ENCODE measurements at regions not wholly inside any gene's neighbourhood (a gene's known extent, or its start where the extent isn't known, plus 50 kb on each side); places are given as distances from the start of the nearest gene placed in this dataset.

DNA sequence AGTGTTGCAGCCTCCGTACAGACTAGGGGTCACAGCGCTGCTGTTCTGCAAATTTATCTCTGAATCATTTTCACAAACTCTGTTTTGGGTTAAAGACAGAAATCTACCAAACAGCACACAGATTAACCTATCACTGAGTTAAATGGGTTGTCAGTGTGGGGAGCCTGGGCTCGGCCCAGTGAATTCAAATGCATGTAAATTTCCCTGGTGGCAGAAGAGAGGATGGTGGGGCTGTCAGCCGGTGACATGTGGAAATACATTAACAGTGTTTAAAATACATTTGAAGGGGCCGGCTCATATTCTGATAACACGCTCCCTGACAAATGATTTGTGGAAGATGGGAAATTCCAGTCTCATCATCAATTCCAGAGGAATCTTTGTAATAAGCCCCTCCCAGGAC, 309.6 kb upstream of the MKI67 start:
- no peaks in the 10 kb centered on the region for H3K4me1 ChIP-seq (ENCODE audit: insufficient read depth, poor library complexity, severe bottlenecking)
- no peaks in the 10 kb centered on the region for H3K36me3 ChIP-seq (ENCODE audit: low read depth)
- DNase-seq (ENCODE audit: low spot score) (no peak), ATAC-seq (ENCODE audit: low read depth) (no peak)
- H3K9me3 ChIP-seq (ENCODE audit: severe bottlenecking) = peaks cover 2% of the 10 kb centered on the region
- no peak overlapping the region for H3K27ac ChIP-seq (ENCODE audit: poor library complexity, severe bottlenecking)
- TF ChIP-seq CTCF (IDR thresholded peaks at IDR 0.05; ENCODE audit: poor library complexity, severe bottlenecking) = no peak
- H3K27me3 ChIP-seq (ENCODE audit: insufficient read depth, poor library complexity, severe bottlenecking) = no peaks in the 10 kb centered on the region
- H3K4me3 ChIP-seq (ENCODE audit: severe bottlenecking) = no peak overlapping the region

- Histone ChIP-seq H3K27ac (ENCODE audit: poor library complexity, severe bottlenecking) (no peak overlapping the region), H3K27me3 (ENCODE audit: insufficient read depth, poor library complexity, severe bottlenecking) (no peaks in the 10 kb centered on the region), H3K36me3 (ENCODE audit: low read depth) (no peaks in the 10 kb centered on the region), H3K4me1 (ENCODE audit: insufficient read depth, poor library complexity, severe bottlenecking) (no peaks in the 10 kb centered on the region), H3K4me3 (ENCODE audit: severe bottlenecking) (no peak overlapping the region), H3K9me3 (ENCODE audit: severe bottlenecking) (peaks cover 2% of the 10 kb centered on the region)
- DNase-seq (ENCODE audit: low spot score) (no peak), ATAC-seq (ENCODE audit: low read depth) (no peak)
- TF ChIP-seq CTCF (IDR thresholded peaks at IDR 0.05; ENCODE audit: poor library complexity, severe bottlenecking) = no peak
These were observed 311.6 kb upstream of the MKI67 start for GRCh38 chr10:128437786-128438345.

DNA sequence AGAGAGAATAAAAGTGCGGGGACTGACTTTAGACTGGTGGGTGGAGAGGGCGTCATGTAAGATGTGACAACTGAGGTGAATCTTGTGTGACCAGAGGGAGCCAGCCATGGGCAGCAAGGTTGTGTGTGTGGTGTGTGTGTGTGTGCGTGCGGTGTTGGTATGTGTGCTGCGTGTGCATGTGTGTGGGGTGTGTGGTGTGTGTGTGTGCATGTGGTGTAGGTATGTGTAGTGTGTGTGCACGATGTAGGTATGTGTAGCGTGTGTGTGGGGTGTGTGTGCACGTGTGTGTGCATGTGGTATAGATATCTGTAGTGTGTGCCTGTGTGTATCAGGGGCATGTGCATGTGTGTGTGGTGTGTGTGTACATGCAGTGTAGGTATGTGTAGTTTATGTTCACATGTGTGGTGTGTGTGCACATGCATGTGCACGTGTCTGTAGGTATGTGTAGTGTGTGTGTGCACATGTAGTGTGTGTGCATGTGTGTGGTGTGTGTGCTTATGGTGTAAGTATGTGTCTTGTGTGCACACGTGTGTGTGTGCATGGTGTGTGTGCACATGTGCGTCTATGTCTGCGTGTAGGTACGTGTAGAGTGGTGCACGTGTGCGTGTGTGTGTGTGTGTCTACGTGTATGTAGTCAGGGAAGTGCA, 312.3 kb upstream of the MKI67 start:
- no peaks in the 10 kb centered on the region for H3K36me3 ChIP-seq (ENCODE audit: low read depth)
- TF ChIP-seq CTCF (IDR thresholded peaks at IDR 0.05; ENCODE audit: poor library complexity, severe bottlenecking) = no peak
- H3K27ac ChIP-seq (ENCODE audit: poor library complexity, severe bottlenecking) = no peak overlapping the region
- DNase-seq (ENCODE audit: low spot score) (no peak), ATAC-seq (ENCODE audit: low read depth) (no peak)
- H3K4me1 ChIP-seq (ENCODE audit: insufficient read depth, poor library complexity, severe bottlenecking) = no peaks in the 10 kb centered on the region
- no peak overlapping the region for H3K4me3 ChIP-seq (ENCODE audit: severe bottlenecking)
- H3K27me3 ChIP-seq (ENCODE audit: insufficient read depth, poor library complexity, severe bottlenecking) = peaks cover under 1% of the 10 kb centered on the region
- H3K9me3 ChIP-seq (ENCODE audit: severe bottlenecking) = peaks cover 2% of the 10 kb centered on the region

- Histone ChIP-seq H3K27me3 (ENCODE audit: insufficient read depth, poor library complexity, severe bottlenecking) (peaks cover 3% of the 10 kb centered on the region), H3K4me3 (ENCODE audit: severe bottlenecking) (no peak overlapping the region), H3K36me3 (ENCODE audit: low read depth) (no peaks in the 10 kb centered on the region), H3K27ac (ENCODE audit: poor library complexity, severe bottlenecking) (no peak overlapping the region), H3K9me3 (ENCODE audit: severe bottlenecking) (peaks cover 2% of the 10 kb centered on the region), H3K4me1 (ENCODE audit: insufficient read depth, poor library complexity, severe bottlenecking) (no peaks in the 10 kb centered on the region)
- no peak for TF ChIP-seq CTCF (IDR thresholded peaks at IDR 0.05; ENCODE audit: poor library complexity, severe bottlenecking)
- no peak for DNase-seq (ENCODE audit: low spot score)
- no peak for ATAC-seq (ENCODE audit: low read depth)
These were observed 314.4 kb upstream of the MKI67 start for GRCh38 chr10:128440513-128441160.

All from RWPE2 (cell line).